Lung (tissue), 11 donors: ENCODE measurements at regions not wholly inside any gene's neighbourhood (a gene's known extent, or its start where the extent isn't known, plus 50 kb on each side); places are given as distances from the start of the nearest gene placed in this dataset.
"Not testable (repeated sequence)": the region's sequence is repeated elsewhere in the genome, so short reads cannot be mapped to it uniquely, and the experiment has no call there.

Experiments used
- ATAC-seq: fragments of 200-7000 bp; cut with Tn5 transposase; one replicate; pipeline ENCODE4 v1.9.1; 2020; ENCODE audit warnings: moderate number of reproducible peaks; ENCODE audit not compliant: insufficient read depth, low FRiP score
- DNase-seq, 3 donors: peaks; one replicate each; pipeline ENCODE4 v3.0.0-alpha.2; 2013 to 2017
- H3K27ac ChIP-seq, 2 donors: one replicate each; pipeline ENCODE4 v1.5.1; 2013; ENCODE audit warnings: mild to moderate bottlenecking in 2 of 2, moderate library complexity in 2 of 2, control low read depth in 1 of 2, inconsistent platforms in 1 of 2, low read depth in 1 of 2, low read length in 1 of 2
- H3K27me3 ChIP-seq, 3 donors: one replicate each; pipeline ENCODE4 v1.5.1; 2013; ENCODE audit warnings: low read length in 2 of 3; ENCODE audit not compliant: control insufficient read depth in 3 of 3, insufficient read depth in 3 of 3
- H3K36me3 ChIP-seq, 4 donors: one replicate each; pipeline ENCODE4 v1.5.1; 2013; ENCODE audit warnings: low read length in 4 of 4, mild to moderate bottlenecking in 1 of 4, moderate library complexity in 1 of 4; ENCODE audit not compliant: control insufficient read depth in 4 of 4, insufficient read depth in 4 of 4
- H3K4me1 ChIP-seq, 5 donors: one replicate each; pipeline ENCODE4 v1.5.1; 2013; ENCODE audit warnings: low read length in 5 of 5, mild to moderate bottlenecking in 2 of 5, moderate library complexity in 1 of 5; ENCODE audit not compliant: control insufficient read depth in 5 of 5, insufficient read depth in 5 of 5
- H3K4me3 ChIP-seq: one replicate; pipeline ENCODE4 v1.5.1; 2013; ENCODE audit warnings: mild to moderate bottlenecking, control low read depth, moderate library complexity
- H3K9ac ChIP-seq, 2 donors: one replicate each; pipeline ENCODE4 v1.5.1; 2013; ENCODE audit warnings: low read length in 2 of 2, control low read depth in 1 of 2; ENCODE audit not compliant: insufficient read depth in 1 of 2
- H3K9me3 ChIP-seq, 4 donors: one replicate each; pipeline ENCODE4 v1.5.1; 2013; ENCODE audit warnings: low read length in 3 of 4, mild to moderate bottlenecking in 1 of 4, moderate library complexity in 1 of 4; ENCODE audit not compliant: control insufficient read depth in 4 of 4, insufficient read depth in 3 of 4
- WGBS, 2 donors: extraction: QIAGEN DNeasy Blood & Tissue Kit; methylation state at CpG; one replicate each; pipeline ENCODE4 v1.1.7; 2013; 5-methylcytosine and 5-hydroxymethylcytosine counted together
- TF ChIP-seq, protein P1 (sequence below): IDR thresholded peaks from 2 replicates; pipeline ENCODE4 v1.5.1; 2012; ENCODE audit warnings: mild to moderate bottlenecking; ENCODE audit errors: control extremely low read depth, extremely low read depth
- donor health status: control.
- donor health status: control.
- donor health status: Bipolar disorder and iron deficiency.
- donor health status: healthy.
- donor health status: DM: yes; HTN: yes; CAD: no.

DNA sequence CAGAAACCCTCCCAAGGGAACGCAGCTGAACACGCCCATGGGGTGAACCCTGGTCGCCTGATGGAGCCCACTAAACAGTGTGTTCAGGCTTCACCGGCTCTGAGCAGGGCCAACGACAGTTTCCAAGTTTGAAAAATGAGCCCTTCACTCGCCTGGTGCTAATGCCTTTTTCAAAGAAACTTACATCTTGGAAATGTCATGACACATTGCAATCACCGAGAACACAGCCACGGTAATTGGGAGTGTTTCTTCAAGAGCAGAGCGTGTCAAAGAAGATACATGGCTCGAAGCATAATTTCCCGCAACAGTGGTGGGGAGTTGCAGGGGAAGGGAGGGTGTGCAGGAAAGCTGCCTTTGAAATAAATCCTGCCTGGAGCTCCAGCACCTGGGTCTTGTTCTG is 463.2 kb downstream of the TMEM114 start:
- TF ChIP-seq, protein P1, sequence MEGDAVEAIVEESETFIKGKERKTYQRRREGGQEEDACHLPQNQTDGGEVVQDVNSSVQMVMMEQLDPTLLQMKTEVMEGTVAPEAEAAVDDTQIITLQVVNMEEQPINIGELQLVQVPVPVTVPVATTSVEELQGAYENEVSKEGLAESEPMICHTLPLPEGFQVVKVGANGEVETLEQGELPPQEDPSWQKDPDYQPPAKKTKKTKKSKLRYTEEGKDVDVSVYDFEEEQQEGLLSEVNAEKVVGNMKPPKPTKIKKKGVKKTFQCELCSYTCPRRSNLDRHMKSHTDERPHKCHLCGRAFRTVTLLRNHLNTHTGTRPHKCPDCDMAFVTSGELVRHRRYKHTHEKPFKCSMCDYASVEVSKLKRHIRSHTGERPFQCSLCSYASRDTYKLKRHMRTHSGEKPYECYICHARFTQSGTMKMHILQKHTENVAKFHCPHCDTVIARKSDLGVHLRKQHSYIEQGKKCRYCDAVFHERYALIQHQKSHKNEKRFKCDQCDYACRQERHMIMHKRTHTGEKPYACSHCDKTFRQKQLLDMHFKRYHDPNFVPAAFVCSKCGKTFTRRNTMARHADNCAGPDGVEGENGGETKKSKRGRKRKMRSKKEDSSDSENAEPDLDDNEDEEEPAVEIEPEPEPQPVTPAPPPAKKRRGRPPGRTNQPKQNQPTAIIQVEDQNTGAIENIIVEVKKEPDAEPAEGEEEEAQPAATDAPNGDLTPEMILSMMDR: no peak
- Histone ChIP-seq H3K36me3 (no peaks in the 10 kb centered on the region), H3K4me3 (no peak overlapping the region), H3K27ac (no peak overlapping the region), H3K9ac (no peak overlapping the region), H3K27me3 (no peaks in the 10 kb centered on the region), H3K4me1 (peaks cover 0 to 2% (median 0%) of the 10 kb centered on the region in 5 donors), H3K9me3 (peaks cover 0 to 8% (median 0%) of the 10 kb centered on the region in 4 donors)
- WGBS, 2 donors: 79 to 86% methylated on average over 11 of the region's 11 CpGs
- DNase-seq (no peak), ATAC-seq (no peak)

DNA sequence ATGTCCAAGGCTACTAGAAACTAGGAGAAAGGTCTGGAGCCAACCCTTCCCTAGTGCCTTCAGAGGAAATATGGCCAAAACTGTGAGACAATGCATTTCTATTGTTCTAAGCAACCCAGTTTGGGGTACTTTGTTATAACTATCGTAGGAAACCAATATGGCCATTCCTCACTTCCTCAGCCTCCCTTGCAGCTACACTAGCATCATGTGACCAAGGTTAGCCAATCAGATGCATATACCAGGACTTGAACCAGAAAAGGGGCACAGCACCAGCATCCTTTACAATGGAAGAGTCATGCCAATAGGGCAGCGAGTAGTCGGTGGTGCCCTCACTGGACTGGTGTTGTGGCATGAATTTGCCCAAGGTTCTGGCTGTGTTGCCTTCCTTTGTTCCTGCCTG is 464.0 kb downstream of the TMEM114 start:
- H3K4me1 ChIP-seq: peaks cover 0 to 2% (median 0%) of the 10 kb centered on the region in 5 donors
- no peak overlapping the region for H3K4me3 ChIP-seq
- peaks cover 0 to 8% (median 0%) of the 10 kb centered on the region in 4 donors for H3K9me3 ChIP-seq
- TF ChIP-seq, protein P1: no peak
- H3K9ac ChIP-seq: no peak overlapping the region
- no peaks in the 10 kb centered on the region for H3K27me3 ChIP-seq
- DNase-seq (no peak), ATAC-seq (no peak)
- WGBS, 2 donors: 90 to 96% methylated on average over 3 of the region's 3 CpGs
- H3K36me3 ChIP-seq: no peaks in the 10 kb centered on the region
- no peak overlapping the region for H3K27ac ChIP-seq

DNA sequence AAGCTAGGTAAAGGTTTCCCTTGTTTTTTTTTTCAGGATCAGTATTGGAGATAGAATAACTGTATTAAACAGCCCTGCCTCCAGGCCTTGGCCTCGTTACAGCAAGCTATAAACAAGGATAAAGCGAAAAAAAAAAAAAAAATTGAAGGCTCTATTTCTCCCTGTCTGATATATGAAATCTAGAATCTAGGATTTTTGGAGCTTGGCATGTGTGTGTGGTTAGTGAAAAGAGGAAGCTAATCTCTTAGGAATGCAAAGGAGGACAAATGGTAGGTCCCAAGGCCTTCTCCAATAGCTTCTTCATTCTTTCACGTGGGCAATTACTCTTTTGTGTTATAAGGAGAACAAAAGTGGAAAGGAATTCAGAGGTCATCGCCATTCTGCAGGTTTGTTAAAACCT is 470.3 kb downstream of the TMEM114 start:
- Histone ChIP-seq H3K4me3 (no peak overlapping the region), H3K36me3 (no peaks in the 10 kb centered on the region), H3K9me3 (peaks cover 0 to 4% (median 0%) of the 10 kb centered on the region in 4 donors), H3K9ac (no peak overlapping the region), H3K4me1 (no peaks in the 10 kb centered on the region), H3K27ac (no peak overlapping the region), H3K27me3 (no peaks in the 10 kb centered on the region)
- TF ChIP-seq, protein P1: no peak
- no peak for DNase-seq
- no peak for ATAC-seq
- 36 to 80% methylated on average over 4 of the region's 4 CpGs for WGBS, 2 donors

DNA sequence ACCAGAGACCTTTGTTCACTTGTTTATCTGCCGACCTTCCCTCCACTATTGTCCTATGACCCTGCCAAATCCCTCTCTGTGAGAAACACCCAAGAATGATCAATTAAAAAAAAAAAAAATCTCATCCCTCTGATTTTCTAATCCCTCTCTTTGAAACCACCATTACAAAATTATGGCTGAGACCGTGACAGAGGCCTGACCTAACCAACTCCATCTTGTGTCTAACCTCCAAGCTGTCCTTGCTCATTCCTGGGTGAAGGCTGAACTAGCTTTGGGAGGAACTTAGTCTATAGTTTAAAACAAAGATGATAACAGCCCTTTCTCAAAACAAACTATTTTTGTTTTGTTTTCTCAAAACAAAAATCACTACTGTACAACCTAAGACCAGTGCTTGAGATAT is 474.5 kb downstream of the TMEM114 start:
- H3K9ac ChIP-seq: no peak overlapping the region
- TF ChIP-seq, protein P1: no peak
- H3K4me1 ChIP-seq: no peaks in the 10 kb centered on the region
- ATAC-seq (no peak), DNase-seq (no peak)
- no peak overlapping the region for H3K27ac ChIP-seq
- H3K36me3 ChIP-seq: no peaks in the 10 kb centered on the region
- WGBS, 2 donors: 33 to 56% methylated on average over 2 of the region's 2 CpGs
- no peak overlapping the region for H3K4me3 ChIP-seq
- no peaks in the 10 kb centered on the region for H3K27me3 ChIP-seq
- peaks cover 0 to 2% (median 0%) of the 10 kb centered on the region in 4 donors for H3K9me3 ChIP-seq

DNA sequence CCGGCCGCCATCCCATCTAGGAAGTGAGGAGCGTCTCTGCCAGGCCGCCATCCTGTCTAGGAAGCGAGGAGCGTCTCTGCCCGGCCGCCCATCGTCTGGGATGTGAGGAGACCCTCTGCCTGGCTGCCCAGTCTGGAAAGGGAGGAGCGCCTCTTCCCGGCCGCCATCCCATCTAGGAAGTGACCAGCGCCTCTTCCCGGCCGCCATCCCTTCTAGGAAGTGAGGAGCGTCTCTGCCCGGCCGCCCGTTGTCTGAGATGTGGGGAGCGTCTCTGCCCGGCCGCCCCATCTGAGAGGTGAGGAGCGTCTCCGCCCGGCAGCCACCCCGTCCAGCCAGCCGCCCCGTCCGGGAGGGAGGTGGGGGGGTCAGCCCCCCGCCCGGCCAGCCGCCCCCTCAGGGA is 475.4 kb downstream of the TMEM114 start:
- not testable (repeated sequence) for ATAC-seq, H3K36me3 ChIP-seq, H3K27me3 ChIP-seq, H3K9me3 ChIP-seq, DNase-seq, H3K27ac ChIP-seq, H3K4me3 ChIP-seq, H3K4me1 ChIP-seq, H3K9ac ChIP-seq
- WGBS, 2 donors: 95 to 98% methylated on average over 32 of the region's 32 CpGs
